IPS-NIHi7 (cell line): ENCODE measurements at regions not wholly inside any gene's neighbourhood (a gene's known extent, or its start where the extent isn't known, plus 50 kb on each side); places are given as distances from the start of the nearest gene placed in this dataset.
"Not testable (repeated sequence)": the region's sequence is repeated elsewhere in the genome, so short reads cannot be mapped to it uniquely, and the experiment has no call there.

ENCODE experiments used
- DNase-seq: peaks from one replicate; pipeline ENCODE4 v3.0.0; 2012; ENCODE audit warnings: mixed read lengths; ENCODE audit errors: extremely low spot score

DNA sequence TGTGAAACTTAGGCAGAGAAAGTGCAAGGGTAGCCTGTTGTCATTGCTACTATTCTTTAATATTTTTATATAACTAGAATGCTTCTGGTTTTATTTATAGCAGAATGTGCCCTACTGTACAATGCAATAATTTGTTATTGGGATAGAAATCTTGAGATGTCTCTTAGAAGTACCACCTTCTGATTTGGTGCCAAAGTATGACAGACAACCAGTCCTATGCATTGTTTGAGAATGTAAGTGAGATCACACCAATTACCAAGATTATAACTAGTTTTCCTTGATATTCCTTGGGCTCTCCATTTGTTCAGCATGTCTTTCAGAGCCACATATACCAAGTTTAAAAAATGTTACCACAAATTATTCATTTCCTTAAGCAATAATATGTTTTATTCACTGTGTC is 399.7 kb downstream of the CPS1 start:
- no peak for DNase-seq

GRCh38 chr2:210961249-210961648 is 404.9 kb downstream of the CPS1 start:
- DNase-seq: no peak

- DNase-seq: no peak
These were observed 407.0 kb downstream of the CPS1 start for GRCh38 chr2:210963386-210963785.

DNA sequence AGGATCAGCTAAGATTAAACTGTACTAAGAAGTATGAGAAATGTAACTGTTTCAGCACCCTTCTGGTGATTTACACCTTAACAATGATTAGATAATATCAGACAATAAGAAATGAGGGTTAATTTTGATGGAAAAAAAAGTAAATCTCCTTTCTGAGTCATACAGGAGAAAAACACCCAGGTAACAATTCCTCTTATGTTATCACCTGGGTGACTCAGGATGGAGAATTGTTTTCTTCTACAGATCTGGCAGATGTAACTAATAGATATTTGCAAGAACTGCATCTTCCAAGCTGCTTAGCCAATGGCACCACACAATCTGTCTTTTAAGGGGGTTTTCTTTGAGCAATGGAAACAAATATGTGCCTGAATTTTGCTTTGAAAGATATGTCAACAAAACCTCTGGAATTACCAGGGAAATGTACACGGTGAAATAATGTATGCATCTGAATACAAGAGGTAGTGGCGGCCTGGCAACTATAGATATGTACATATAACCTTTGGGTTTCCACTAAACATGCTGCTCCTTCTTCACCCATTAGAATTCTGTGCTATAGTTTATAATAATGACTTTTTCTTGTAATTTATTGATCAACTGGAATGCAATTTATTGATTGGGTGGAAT is 407.9 kb downstream of the CPS1 start:
- DNase-seq: no peak

- no peak for DNase-seq
These were observed 409.1 kb downstream of the CPS1 start for GRCh38 chr2:210965472-210965871.

DNA sequence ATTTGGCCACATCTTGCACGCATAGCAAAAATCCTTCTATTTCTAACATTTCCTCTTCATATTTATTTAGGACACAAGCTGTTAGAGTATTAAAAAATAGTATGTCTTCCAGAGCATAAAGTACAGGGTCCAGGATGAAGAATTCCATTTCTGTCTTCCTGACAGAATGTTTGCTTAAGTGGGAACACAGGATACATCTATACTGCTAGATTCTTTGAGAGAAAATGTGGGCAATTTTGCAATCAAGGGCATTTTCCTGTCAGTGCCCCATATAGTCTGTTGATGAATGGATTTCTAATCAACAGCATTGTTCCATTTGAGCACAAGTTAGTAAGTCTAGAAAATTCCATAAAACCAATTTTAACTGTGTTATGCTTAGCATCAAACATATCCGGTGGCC is 409.9 kb downstream of the CPS1 start:
- no peak for DNase-seq

GRCh38 chr2:210971431-210971830 is 415.0 kb downstream of the CPS1 start:
- no peak for DNase-seq

DNA sequence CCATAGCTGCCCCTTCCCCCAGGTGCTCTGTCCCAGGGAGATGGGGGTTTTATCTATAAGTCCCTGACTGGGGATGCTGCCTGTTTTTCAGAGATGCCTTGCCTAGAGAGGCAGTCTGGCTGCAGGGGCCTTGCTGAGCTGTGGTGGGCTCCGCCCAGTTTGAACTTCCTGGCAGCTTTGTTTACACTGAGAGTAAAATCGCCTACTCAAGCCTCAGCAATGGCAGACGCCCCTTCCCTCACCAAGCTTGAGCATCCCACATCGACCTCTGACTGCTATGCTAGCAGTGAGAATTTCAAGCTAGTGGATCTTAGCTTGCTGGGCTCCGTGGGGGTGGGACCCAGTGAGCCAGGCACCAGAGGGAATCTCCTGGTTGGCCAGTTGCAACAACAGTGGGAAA is 430.4 kb downstream of the CPS1 start:
- not testable (repeated sequence) for DNase-seq

- no peak for DNase-seq
These were observed 434.7 kb downstream of the CPS1 start for GRCh38 chr2:210991107-210991506.

DNA sequence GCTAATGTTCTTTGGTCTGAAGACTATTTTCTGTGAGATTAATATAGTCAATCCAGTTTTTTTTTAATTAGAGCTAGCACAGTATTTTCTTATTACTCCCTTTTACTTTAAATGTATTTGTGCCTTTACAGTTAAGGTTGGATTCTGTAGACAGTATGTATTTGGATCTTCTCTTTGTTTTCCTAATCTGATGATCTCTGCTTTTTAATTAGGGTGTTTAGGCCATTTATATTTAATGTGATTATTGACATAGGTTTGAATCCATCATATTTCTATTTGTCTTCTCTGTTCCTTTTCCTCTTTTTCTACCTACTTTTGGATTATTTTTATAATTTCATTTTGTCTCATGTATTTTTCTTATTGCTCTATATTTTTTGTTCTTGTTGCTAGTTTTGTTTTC is 437.7 kb downstream of the CPS1 start:
- no peak for DNase-seq

- no peak for DNase-seq
These were observed 441.0 kb downstream of the CPS1 start for GRCh38 chr2:210997373-210997772.

GRCh38 chr2:210998334-210998733 is 441.9 kb downstream of the CPS1 start:
- no peak for DNase-seq

DNA sequence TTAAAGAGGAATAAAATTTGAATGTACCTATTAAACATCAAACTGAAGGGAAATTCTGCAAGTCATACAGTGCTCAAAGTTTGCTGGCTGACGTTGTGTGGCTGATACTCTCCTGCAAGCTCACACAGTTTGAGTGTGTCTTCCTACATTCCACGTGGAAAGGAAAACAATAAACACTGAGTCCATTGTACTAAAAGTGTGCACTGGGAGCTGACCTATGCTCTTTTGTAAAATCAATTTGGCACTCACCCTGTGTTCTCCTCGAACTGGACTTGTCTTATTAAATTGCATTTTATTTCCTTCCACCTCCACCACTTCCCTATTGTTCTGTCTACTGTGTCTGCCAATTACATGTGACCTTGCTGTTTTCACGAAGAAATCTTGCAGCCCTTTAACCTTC is 458.0 kb downstream of the CPS1 start:
- DNase-seq: no peak

DNA sequence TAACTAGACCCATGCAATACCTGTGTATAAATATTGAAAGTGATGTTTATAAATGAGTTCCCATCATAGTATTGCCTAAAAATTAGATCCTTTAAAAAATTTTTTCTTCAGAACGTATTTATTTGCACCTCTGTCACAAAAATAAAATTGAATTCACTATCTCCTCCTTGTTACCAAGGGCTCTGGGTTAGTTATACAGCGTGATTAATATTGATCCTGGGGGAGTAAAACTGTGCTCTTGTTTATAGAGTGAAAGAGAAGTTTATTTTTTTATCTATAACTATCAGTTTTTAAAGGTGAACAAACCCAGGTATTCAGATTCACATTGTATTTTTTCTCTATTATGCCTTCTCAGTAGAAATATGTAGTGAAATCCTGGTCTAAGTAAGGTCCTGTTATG is 458.5 kb downstream of the CPS1 start:
- no peak for DNase-seq

DNA sequence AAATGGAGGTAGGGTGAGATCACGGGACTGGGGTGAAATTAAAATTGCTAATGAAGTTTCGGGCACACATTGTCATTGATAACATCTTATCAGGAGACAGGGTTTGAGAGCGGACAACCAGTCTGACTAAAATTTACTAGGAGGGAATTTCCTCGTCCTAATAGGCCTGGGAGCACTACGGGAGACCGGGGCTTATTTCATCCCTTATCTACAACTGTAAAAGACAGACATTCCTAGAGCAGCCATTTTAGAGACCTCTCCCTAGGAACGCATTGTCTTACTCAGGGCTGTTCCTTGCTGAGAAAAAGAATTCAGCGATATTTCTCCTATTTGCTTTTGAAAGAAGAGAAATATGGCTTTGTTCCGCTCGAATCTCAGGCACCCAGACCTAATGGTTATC is 468.7 kb downstream of the CPS1 start:
- not testable (repeated sequence) for DNase-seq

DNA sequence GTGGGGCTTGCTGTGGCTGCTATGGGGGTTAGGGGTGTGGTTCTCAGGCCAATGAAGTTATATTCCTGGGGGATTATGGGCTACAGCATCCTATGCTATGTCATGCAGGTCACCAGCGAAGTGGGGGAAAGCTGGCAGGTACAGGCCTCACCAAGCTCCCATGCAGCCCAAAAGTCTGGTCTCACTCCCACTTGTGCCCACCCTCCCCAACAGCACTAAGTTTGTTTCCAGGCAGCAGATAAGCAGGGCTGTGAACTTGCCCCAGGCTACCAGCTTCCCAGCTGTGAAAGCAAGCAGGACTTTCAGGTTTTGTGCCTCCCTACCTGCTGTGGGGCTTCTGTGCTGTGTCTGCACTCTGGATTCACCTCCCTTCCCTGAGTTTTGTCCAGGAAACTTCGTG is 469.7 kb downstream of the CPS1 start:
- DNase-seq: no peak

GRCh38 chr2:211027976-211028375 is 471.6 kb downstream of the CPS1 start:
- DNase-seq: no peak

DNA sequence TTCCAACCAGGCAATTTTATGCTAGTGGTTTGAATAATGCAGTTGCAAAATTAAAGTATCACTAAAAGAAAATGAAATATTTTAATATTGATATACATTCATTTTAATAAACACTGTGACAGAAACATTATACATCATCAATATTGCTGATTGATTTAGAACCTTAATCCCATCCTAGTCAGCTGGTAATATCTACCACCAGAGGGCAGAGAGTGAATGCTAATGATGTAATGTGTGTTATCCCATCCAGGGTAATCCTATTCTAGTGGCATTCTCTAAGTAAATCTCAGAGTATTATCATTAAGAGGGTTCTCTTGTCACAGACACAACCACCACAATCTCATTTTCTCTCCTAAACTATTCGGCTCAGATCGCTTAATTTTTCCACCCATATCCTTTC is 477.4 kb downstream of the CPS1 start:
- DNase-seq: peak; percentile 23

DNA sequence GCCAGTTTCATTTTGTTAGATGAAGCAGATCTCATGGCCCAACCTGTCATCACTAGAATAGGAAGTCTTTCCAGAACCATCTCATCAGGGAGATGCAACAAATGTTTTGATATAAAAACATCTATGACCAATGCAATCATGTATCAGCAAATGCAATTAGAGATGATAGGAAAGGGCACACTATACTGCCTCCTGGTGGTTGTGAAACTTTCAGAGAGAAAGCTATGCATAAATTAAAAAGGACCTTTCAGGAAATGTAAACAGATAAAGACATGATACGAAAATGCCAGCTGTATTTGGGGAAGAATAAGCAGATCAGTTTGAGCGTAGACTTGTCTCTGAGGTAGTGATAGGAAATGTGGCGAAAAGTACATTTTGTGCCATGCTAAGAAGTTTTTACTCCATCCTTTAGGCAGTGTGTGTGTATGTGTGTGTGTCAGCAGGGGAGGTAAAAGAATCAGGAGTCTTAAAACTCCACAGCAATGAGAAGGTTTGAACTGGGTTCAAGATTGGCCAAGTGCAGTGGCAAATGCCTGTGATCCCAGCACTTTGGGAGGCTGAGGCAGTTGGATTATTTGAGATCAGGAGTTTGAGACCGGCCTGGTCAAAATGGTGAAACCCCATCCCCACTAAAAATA is 479.3 kb downstream of the CPS1 start:
- DNase-seq: peak; percentile 15

GRCh38 chr2:211045025-211045424 is 488.6 kb downstream of the CPS1 start:
- no peak for DNase-seq

GRCh38 chr2:211049321-211050018 is 493.1 kb downstream of the CPS1 start:
- DNase-seq: no peak

DNA sequence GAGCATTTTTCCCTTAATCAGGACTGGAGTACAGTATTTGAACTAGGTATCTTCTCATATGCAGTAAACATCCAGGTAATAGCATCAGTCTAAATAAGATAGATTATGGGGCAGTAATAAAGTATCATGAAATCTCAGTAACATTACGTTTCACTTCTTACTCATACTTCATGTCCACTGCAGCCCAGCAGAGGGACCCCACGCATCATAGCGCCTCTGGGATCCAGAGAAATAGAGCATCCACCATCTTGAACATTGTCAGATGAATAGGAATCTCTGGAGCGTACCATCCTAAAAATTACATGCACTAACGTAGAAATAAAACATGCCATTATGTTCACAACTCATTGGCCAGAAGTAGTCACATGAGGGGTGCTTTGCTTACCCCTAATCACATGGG is 499.0 kb downstream of the CPS1 start:
- DNase-seq: peak; percentile 22

- no peak for DNase-seq
These were observed 505.4 kb downstream of the CPS1 start for GRCh38 chr2:211061612-211062296.
